Stimulated activated naive CD4-positive, alpha-beta T cell treated with Interleukin-2 at 50 U/mL for 16 hours (primary cell): ENCODE measurements at regions not wholly inside any gene's neighbourhood (a gene's known extent, or its start where the extent isn't known, plus 50 kb on each side); places are given as distances from the start of the nearest gene placed in this dataset.

Experiments
- DNase-seq: peaks from one replicate; lab custom pipeline; 2025; lab: John Stamatoyannopoulos, UW

- DNase-seq = no peak
Measured at GRCh38 chr17:72409405-72410002, 288.7 kb downstream of the SOX9 start.

- DNase-seq = no peak
Measured at GRCh38 chr17:72411124-72411563, 290.3 kb downstream of the SOX9 start.

GRCh38 chr17:72412650-72413076 lies 291.8 kb downstream of the SOX9 start:
- DNase-seq = no peak

GRCh38 chr17:72413077-72414031 lies 292.5 kb downstream of the SOX9 start:
- no peak for DNase-seq

GRCh38 chr17:72414032-72414396 lies 293.2 kb downstream of the SOX9 start:
- no peak for DNase-seq

- no peak for DNase-seq
Measured at GRCh38 chr17:72414967-72415853, 294.4 kb downstream of the SOX9 start.

GRCh38 chr17:72416054-72416675 lies 295.3 kb downstream of the SOX9 start:
- no peak for DNase-seq

- no peak for DNase-seq
Measured at GRCh38 chr17:72416905-72417304, 296.1 kb downstream of the SOX9 start.

- DNase-seq = no peak
Measured at GRCh38 chr17:72417627-72418026, 296.8 kb downstream of the SOX9 start.

- DNase-seq = peak; percentile 2
Measured at GRCh38 chr17:72419866-72420774, 299.3 kb downstream of the SOX9 start.

GRCh38 chr17:72420775-72421127 lies 299.9 kb downstream of the SOX9 start:
- no peak for DNase-seq

GRCh38 chr17:72421128-72422092 lies 300.6 kb downstream of the SOX9 start:
- peak; percentile 38 for DNase-seq

- no peak for DNase-seq
Measured at GRCh38 chr17:72422204-72422504, 301.3 kb downstream of the SOX9 start.

GRCh38 chr17:72422505-72423285 lies 301.9 kb downstream of the SOX9 start:
- DNase-seq = peak; percentile 24

GRCh38 chr17:72423286-72423589 lies 302.4 kb downstream of the SOX9 start:
- no peak for DNase-seq

GRCh38 chr17:72423718-72424117 lies 302.9 kb downstream of the SOX9 start:
- no peak for DNase-seq

GRCh38 chr17:72424505-72425117 lies 303.8 kb downstream of the SOX9 start:
- DNase-seq = no peak

GRCh38 chr17:72425133-72425793 lies 304.4 kb downstream of the SOX9 start:
- DNase-seq = peak; percentile 7
